Endothelial cell of umbilical vein (primary cell): ENCODE measurements at regions not wholly inside any gene's neighbourhood (a gene's known extent, or its start where the extent isn't known, plus 50 kb on each side); places are given as distances from the start of the nearest gene placed in this dataset.

ENCODE experiments used
- EZH2 ChIP-seq: IDR thresholded peaks from 2 replicates; pipeline ENCODE4 v1.6.1; 2012; ENCODE audit warnings: borderline replicate concordance, low read depth, mild to moderate bottlenecking, moderate library complexity, low read length, inconsistent platforms; ENCODE audit not compliant: severe bottlenecking
- GATA2 ChIP-seq: IDR thresholded peaks from 2 replicates; pipeline ENCODE4 v1.7.0; 2011; ENCODE audit warnings: low read depth, mild to moderate bottlenecking, moderate library complexity, mixed read lengths, low read length; ENCODE audit not compliant: insufficient read length, insufficient read depth
- POLR2A ChIP-seq: IDR thresholded peaks from 2 replicates; pipeline ENCODE4 v1.6.1; 2012; ENCODE audit warnings: low read depth, mild to moderate bottlenecking, control low read depth, low read length
- POLR2AphosphoS5 ChIP-seq: IDR thresholded peaks from 2 replicates; pipeline ENCODE4 v1.6.1; 2012; ENCODE audit warnings: low read depth, mild to moderate bottlenecking, control low read depth, low read length, moderate library complexity; ENCODE audit not compliant: insufficient read depth
- TF ChIP-seq, protein P1 (sequence below), 2 donors: IDR thresholded peaks; 1 replicate in 1 of 2; 2 replicates in 1 of 2; pipeline ENCODE4 v1.5.1; 2011; ENCODE audit warnings: low read length in 2 of 2, mild to moderate bottlenecking in 2 of 2, moderate library complexity in 2 of 2, control low read depth in 1 of 2, inconsistent platforms in 1 of 2, low read depth in 1 of 2; ENCODE audit not compliant: insufficient read depth in 1 of 2; ENCODE audit errors: extremely low read depth in 1 of 2
- TF ChIP-seq, protein P2 (sequence below): IDR thresholded peaks from 2 replicates; pipeline ENCODE4 v1.6.1; 2011; ENCODE audit not compliant: insufficient read depth, insufficient read length

DNA sequence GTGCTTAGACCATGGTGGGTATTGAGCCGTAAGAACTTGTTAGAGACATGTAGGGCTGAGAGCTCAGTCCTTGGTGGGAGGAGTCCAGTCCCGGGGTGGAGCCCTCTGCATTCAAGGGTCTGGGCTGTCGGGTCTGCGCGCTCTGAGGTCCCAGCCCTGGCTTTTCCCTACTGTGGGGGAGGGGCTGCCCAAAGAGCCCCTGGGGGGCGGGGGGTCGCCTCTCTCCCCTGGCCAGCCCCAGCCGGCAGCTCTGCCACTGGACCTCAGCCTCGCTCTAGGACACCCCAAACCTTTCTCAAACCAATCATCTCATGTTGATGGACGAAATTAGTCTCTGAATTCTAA lies 1006.4 kb downstream of the BRD1 start:
- TF ChIP-seq POLR2AphosphoS5 (no peak), POLR2A (no peak), GATA2 (no peak), EZH2 (no peak)
- TF ChIP-seq, protein P1, sequence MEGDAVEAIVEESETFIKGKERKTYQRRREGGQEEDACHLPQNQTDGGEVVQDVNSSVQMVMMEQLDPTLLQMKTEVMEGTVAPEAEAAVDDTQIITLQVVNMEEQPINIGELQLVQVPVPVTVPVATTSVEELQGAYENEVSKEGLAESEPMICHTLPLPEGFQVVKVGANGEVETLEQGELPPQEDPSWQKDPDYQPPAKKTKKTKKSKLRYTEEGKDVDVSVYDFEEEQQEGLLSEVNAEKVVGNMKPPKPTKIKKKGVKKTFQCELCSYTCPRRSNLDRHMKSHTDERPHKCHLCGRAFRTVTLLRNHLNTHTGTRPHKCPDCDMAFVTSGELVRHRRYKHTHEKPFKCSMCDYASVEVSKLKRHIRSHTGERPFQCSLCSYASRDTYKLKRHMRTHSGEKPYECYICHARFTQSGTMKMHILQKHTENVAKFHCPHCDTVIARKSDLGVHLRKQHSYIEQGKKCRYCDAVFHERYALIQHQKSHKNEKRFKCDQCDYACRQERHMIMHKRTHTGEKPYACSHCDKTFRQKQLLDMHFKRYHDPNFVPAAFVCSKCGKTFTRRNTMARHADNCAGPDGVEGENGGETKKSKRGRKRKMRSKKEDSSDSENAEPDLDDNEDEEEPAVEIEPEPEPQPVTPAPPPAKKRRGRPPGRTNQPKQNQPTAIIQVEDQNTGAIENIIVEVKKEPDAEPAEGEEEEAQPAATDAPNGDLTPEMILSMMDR (IDR thresholded peaks at IDR 0.05; ENCODE audit: extremely low read depth in 1 of 2, insufficient read depth in 1 of 2, low read depth in 1 of 2, low read length in 2 of 2) = no peak
- TF ChIP-seq, protein P2, sequence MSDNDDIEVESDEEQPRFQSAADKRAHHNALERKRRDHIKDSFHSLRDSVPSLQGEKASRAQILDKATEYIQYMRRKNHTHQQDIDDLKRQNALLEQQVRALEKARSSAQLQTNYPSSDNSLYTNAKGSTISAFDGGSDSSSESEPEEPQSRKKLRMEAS = no peak
